Caco-2 (cell line): ENCODE measurements at regions not wholly inside any gene's neighbourhood (a gene's known extent, or its start where the extent isn't known, plus 50 kb on each side); places are given as distances from the start of the nearest gene placed in this dataset.

Experiments used
- BruUV-seq: library from RNA; stranded (reverse); fragments of 400-500 nt; replicated peaks from 2 replicates; lab custom pipeline; 2021; lab: Mats Ljungman, UMichigan
- CTCF ChIA-PET: fragments of 300-600 bp; sonication (Branson Sonifier 250); formaldehyde crosslinking; loops from one replicate; lab custom pipeline; 2022; ENCODE audit warnings: antibody characterized with exemption; lab: Charles Lee
- POLR2A ChIA-PET: fragments of 300-600 bp; sonication (Branson Sonifier 250); formaldehyde crosslinking; loops from one replicate; lab custom pipeline; 2022; ENCODE audit warnings: antibody characterized with exemption; lab: Charles Lee
- DNase-seq, 2 experiments: peaks; one replicate each; pipeline versions ENCODE4 v3.0.0 to v3.0.0-alpha.2; 2020 to 2022
- H3K27me3 ChIP-seq: replicated peaks from 2 replicates; pipeline ENCODE4 v1.6.0; 2011; ENCODE audit warnings: low read length; ENCODE audit not compliant: control insufficient read depth, insufficient read depth
- H3K36me3 ChIP-seq: 2 replicates; pipeline ENCODE4 v1.5.1; 2011; ENCODE audit warnings: low read length; ENCODE audit not compliant: control insufficient read depth, insufficient read depth
- H3K4me1 ChIP-seq: fragments of 250-450 bp; sonication (Bioruptor Pico); 2 replicates; pipeline ENCODE4 v1.5.1; 2020; ENCODE audit warnings: mild to moderate bottlenecking
- H3K4me3 ChIP-seq: 2 replicates; pipeline ENCODE4 v1.5.1; 2011; ENCODE audit warnings: low read depth, mild to moderate bottlenecking, control low read depth, low read length
- H3K9me3 ChIP-seq: fragments of 250-450 bp; sonication (Bioruptor Pico); 2 replicates; pipeline ENCODE4 v1.5.1; 2020; ENCODE audit warnings: mild to moderate bottlenecking, moderate library complexity
- H3K27ac Mint-ChIP-seq: one replicate; pipeline ENCODE4 v1.8.0; 2022; ENCODE audit warnings: mixed read lengths; ENCODE audit not compliant: unreplicated experiment
- H3K27me3 Mint-ChIP-seq: one replicate; pipeline ENCODE4 v1.8.0; 2022; ENCODE audit warnings: mixed read lengths; ENCODE audit not compliant: insufficient read depth, unreplicated experiment
- H3K36me3 Mint-ChIP-seq: one replicate; pipeline ENCODE4 v1.8.0; 2022; ENCODE audit warnings: mild to moderate bottlenecking, mixed read lengths; ENCODE audit not compliant: insufficient read depth, unreplicated experiment
- H3K4me1 Mint-ChIP-seq: one replicate; pipeline ENCODE4 v1.8.0; 2022; ENCODE audit warnings: low read depth, mixed read lengths; ENCODE audit not compliant: unreplicated experiment
- H3K4me3 Mint-ChIP-seq: one replicate; pipeline ENCODE4 v1.8.0; 2022; ENCODE audit warnings: mild to moderate bottlenecking, moderate library complexity, mixed read lengths; ENCODE audit not compliant: unreplicated experiment
- H3K9me3 Mint-ChIP-seq: one replicate; pipeline ENCODE4 v1.8.0; 2022; ENCODE audit warnings: mixed read lengths; ENCODE audit not compliant: unreplicated experiment
- CTCF ChIP-seq, 2 experiments: fragments of 200-600 bp in 1 of 2; IDR thresholded peaks; 1 replicate in 1 of 2; 2 replicates in 1 of 2; pipeline versions ENCODE4 v1.5.1 to v1.8.0; 2011 to 2022; ENCODE audit warnings: antibody characterized with exemption in 1 of 2, control low read depth in 1 of 2, inconsistent platforms in 1 of 2, low read depth in 1 of 2, low read length in 1 of 2, mild to moderate bottlenecking in 1 of 2, moderate library complexity in 1 of 2; ENCODE audit not compliant: insufficient read depth in 1 of 2, severe bottlenecking in 1 of 2, unreplicated experiment in 1 of 2
- intact Hi-C: fragments of 100-400 bp; cut with micrococcal nuclease; formaldehyde crosslinking; loops from one replicate; pipeline ENCODE4 v1.10.0; 2022; ENCODE audit not compliant: unreplicated experiment

- Histone ChIP-seq H3K4me3 (no peak overlapping the region), H3K9me3 (no peaks in the 10 kb centered on the region), H3K4me1 (peaks cover 5% of the 10 kb centered on the region; the same call in 1 of the 2 replicates), H3K36me3 (no peaks in the 10 kb centered on the region), H3K27me3 (no peaks in the 10 kb centered on the region)
- Mint-ChIP-seq H3K9me3 (no peaks in the 10 kb centered on the region), H3K27me3 (no peaks in the 10 kb centered on the region), H3K36me3 (no peaks in the 10 kb centered on the region), H3K4me3 (no peak overlapping the region), H3K27ac (no peak overlapping the region), H3K4me1 (peaks cover 12% of the 10 kb centered on the region)
- ChIA-PET CTCF (no interaction called here), POLR2A (no interaction called here)
- no TSS peak for BruUV-seq
- intact Hi-C loops = no loop called here
- no peak for TF ChIP-seq CTCF (IDR thresholded peaks at IDR 0.05; ENCODE audit: insufficient read depth in 1 of 2, low read depth in 1 of 2, low read length in 1 of 2, severe bottlenecking in 1 of 2, unreplicated experiment in 1 of 2)
- DNase-seq = no peak
Measured at GRCh38 chr2:150036622-150037021, 449.0 kb upstream of the MMADHC start.

- no peaks in the 10 kb centered on the region for H3K9me3 ChIP-seq
- Mint-ChIP-seq H3K4me1 (no peaks in the 10 kb centered on the region), H3K27me3 (no peaks in the 10 kb centered on the region), H3K4me3 (no peak overlapping the region), H3K27ac (no peak overlapping the region), H3K36me3 (no peaks in the 10 kb centered on the region), H3K9me3 (no peaks in the 10 kb centered on the region)
- no peak overlapping the region for H3K4me3 ChIP-seq
- BruUV-seq = no TSS peak
- ChIA-PET CTCF (no interaction called here), POLR2A (no interaction called here)
- H3K36me3 ChIP-seq = no peaks in the 10 kb centered on the region
- DNase-seq = no peak
- no peaks in the 10 kb centered on the region for H3K27me3 ChIP-seq
- intact Hi-C loops = no loop called here
- no peaks in the 10 kb centered on the region for H3K4me1 ChIP-seq
- no peak for TF ChIP-seq CTCF (IDR thresholded peaks at IDR 0.05; ENCODE audit: insufficient read depth in 1 of 2, low read depth in 1 of 2, low read length in 1 of 2, severe bottlenecking in 1 of 2, unreplicated experiment in 1 of 2)
Measured at GRCh38 chr2:150034665-150035064, 447.1 kb upstream of the MMADHC start.

- no peak for DNase-seq
- H3K27me3 ChIP-seq = no peaks in the 10 kb centered on the region
- TF ChIP-seq CTCF (IDR thresholded peaks at IDR 0.05; ENCODE audit: insufficient read depth in 1 of 2, low read depth in 1 of 2, low read length in 1 of 2, severe bottlenecking in 1 of 2, unreplicated experiment in 1 of 2) = no peak
- H3K36me3 Mint-ChIP-seq = no peaks in the 10 kb centered on the region
- H3K4me3 Mint-ChIP-seq = no peak overlapping the region
- intact Hi-C loops = no loop called here
- no peaks in the 10 kb centered on the region for H3K4me1 ChIP-seq
- no peak overlapping the region for H3K4me3 ChIP-seq
- peaks cover 6% of the 10 kb centered on the region for H3K4me1 Mint-ChIP-seq
- no peaks in the 10 kb centered on the region for H3K36me3 ChIP-seq
- CTCF ChIA-PET = no interaction called here
- no TSS peak for BruUV-seq
- no peak overlapping the region for H3K27ac Mint-ChIP-seq
- POLR2A ChIA-PET = no interaction called here
- H3K9me3 ChIP-seq = no peaks in the 10 kb centered on the region
- no peaks in the 10 kb centered on the region for H3K27me3 Mint-ChIP-seq
- no peaks in the 10 kb centered on the region for H3K9me3 Mint-ChIP-seq
Measured at GRCh38 chr2:150030436-150031190, 443.0 kb upstream of the MMADHC start.
